ENCODE measurements at regions not wholly inside any gene's neighbourhood (a gene's known extent, or its start where the extent isn't known, plus 50 kb on each side); places are given as distances from the start of the nearest gene placed in this dataset.

DNA sequence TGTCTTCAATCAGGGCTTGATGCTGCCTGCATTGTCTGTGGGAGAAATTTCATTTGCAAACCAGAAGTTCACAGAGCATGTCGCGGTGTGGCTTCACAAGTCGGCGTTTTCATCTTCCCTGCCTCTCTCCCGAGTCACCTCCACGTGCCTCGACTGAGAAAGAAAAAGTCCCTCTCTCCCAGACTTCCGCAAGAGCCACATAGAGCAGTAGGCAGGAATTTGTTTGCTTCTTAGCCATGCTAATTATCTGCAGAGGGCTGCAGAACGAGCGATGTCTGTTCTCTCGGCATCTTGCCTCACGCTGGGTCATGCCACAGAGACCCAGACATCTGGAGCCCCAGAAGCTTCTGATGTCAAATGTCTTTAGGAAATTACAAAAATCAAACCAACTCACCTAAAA lies 272.2 kb downstream of the TCF7L2 start:
- Histone ChIP-seq H3K27me3 (ENCODE audit: control insufficient read depth, insufficient read depth, low read length) (peaks cover 3% of the 10 kb centered on the region), H3K27ac (ENCODE audit: low read length) (no peak overlapping the region), H3K9me3 (ENCODE audit: control insufficient read depth, insufficient read depth, low read depth, low read length) (no peaks in the 10 kb centered on the region), H3K36me3 (ENCODE audit: control insufficient read depth, insufficient read depth, low read length) (no peaks in the 10 kb centered on the region), H3K4me3 (ENCODE audit: low read depth in 2 of 2, low read length in 2 of 2) (no peak overlapping the region), H3K4me1 (ENCODE audit: control insufficient read depth, insufficient read depth, low read length) (no peaks in the 10 kb centered on the region)
- ChIA-PET POLR2A (no interaction called here), CTCF (no interaction called here)
- in situ Hi-C loops (cut with HindIII; ENCODE audit: low pct_unique_long_range_greater_than_20kb, low sequenced_read_pairs) (no loop called here), intact Hi-C loops (cut with micrococcal nuclease; ENCODE audit: unreplicated experiment) (no loop called here)
- no peak for DNase-seq (ENCODE audit: low read depth, low spot score)
- BruUV-seq (replicated peaks) = no TSS peak
- ATAC-seq = no peak
- TF ChIP-seq TCF7L2 (IDR thresholded peaks at IDR 0.05; ENCODE audit: low read depth, low read length) = no peak
- TF ChIP-seq, protein P1, sequence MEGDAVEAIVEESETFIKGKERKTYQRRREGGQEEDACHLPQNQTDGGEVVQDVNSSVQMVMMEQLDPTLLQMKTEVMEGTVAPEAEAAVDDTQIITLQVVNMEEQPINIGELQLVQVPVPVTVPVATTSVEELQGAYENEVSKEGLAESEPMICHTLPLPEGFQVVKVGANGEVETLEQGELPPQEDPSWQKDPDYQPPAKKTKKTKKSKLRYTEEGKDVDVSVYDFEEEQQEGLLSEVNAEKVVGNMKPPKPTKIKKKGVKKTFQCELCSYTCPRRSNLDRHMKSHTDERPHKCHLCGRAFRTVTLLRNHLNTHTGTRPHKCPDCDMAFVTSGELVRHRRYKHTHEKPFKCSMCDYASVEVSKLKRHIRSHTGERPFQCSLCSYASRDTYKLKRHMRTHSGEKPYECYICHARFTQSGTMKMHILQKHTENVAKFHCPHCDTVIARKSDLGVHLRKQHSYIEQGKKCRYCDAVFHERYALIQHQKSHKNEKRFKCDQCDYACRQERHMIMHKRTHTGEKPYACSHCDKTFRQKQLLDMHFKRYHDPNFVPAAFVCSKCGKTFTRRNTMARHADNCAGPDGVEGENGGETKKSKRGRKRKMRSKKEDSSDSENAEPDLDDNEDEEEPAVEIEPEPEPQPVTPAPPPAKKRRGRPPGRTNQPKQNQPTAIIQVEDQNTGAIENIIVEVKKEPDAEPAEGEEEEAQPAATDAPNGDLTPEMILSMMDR (IDR thresholded peaks at IDR 0.05) = no peak
- TF ChIP-seq POLR2AphosphoS5 (IDR thresholded peaks at IDR 0.05; ENCODE audit: low read depth, low read length) = no peak
- TF ChIP-seq SIN3A (IDR thresholded peaks at IDR 0.05; ENCODE audit: borderline replicate concordance, insufficient read depth, low read depth, low read length) = no peak
- TF ChIP-seq, protein P2, sequence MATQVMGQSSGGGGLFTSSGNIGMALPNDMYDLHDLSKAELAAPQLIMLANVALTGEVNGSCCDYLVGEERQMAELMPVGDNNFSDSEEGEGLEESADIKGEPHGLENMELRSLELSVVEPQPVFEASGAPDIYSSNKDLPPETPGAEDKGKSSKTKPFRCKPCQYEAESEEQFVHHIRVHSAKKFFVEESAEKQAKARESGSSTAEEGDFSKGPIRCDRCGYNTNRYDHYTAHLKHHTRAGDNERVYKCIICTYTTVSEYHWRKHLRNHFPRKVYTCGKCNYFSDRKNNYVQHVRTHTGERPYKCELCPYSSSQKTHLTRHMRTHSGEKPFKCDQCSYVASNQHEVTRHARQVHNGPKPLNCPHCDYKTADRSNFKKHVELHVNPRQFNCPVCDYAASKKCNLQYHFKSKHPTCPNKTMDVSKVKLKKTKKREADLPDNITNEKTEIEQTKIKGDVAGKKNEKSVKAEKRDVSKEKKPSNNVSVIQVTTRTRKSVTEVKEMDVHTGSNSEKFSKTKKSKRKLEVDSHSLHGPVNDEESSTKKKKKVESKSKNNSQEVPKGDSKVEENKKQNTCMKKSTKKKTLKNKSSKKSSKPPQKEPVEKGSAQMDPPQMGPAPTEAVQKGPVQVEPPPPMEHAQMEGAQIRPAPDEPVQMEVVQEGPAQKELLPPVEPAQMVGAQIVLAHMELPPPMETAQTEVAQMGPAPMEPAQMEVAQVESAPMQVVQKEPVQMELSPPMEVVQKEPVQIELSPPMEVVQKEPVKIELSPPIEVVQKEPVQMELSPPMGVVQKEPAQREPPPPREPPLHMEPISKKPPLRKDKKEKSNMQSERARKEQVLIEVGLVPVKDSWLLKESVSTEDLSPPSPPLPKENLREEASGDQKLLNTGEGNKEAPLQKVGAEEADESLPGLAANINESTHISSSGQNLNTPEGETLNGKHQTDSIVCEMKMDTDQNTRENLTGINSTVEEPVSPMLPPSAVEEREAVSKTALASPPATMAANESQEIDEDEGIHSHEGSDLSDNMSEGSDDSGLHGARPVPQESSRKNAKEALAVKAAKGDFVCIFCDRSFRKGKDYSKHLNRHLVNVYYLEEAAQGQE (IDR thresholded peaks at IDR 0.05; ENCODE audit: insufficient read depth in 1 of 2, low read depth in 2 of 2, low read length in 1 of 2) = no peak

DNA sequence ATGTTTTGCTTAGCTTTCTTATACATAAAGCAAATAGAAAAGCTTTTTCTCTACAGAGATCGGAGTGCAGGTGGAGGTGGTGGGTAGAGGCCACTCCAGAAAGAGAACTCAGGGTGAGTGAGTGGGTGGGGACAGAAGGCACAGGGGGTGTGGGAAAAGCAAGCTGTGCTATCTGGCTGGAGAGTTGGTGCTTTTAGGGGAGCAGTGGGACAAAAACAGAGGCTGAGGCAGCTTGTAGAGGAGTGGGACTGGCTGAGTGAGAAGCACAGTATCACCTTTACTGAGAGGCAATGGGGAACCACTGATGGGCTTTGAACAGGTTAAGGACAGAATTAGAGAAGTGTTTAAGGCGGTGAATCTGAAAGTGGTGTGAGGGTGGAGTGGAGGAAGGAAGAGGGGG lies 275.3 kb downstream of the TCF7L2 start:
- Histone ChIP-seq H3K36me3 (ENCODE audit: control insufficient read depth, insufficient read depth, low read length) (no peaks in the 10 kb centered on the region), H3K4me1 (ENCODE audit: control insufficient read depth, insufficient read depth, low read length) (no peaks in the 10 kb centered on the region), H3K9me3 (ENCODE audit: control insufficient read depth, insufficient read depth, low read depth, low read length) (no peaks in the 10 kb centered on the region), H3K4me3 (ENCODE audit: low read depth in 2 of 2, low read length in 2 of 2) (no peak overlapping the region), H3K27ac (ENCODE audit: low read length) (no peak overlapping the region), H3K27me3 (ENCODE audit: control insufficient read depth, insufficient read depth, low read length) (peaks cover 3% of the 10 kb centered on the region)
- ChIA-PET POLR2A (no interaction called here), CTCF (no interaction called here)
- in situ Hi-C loops (cut with HindIII; ENCODE audit: low pct_unique_long_range_greater_than_20kb, low sequenced_read_pairs) = no loop called here
- TF ChIP-seq POLR2AphosphoS5 (IDR thresholded peaks at IDR 0.05; ENCODE audit: low read depth, low read length) = no peak
- TF ChIP-seq, protein P1 (IDR thresholded peaks at IDR 0.05) = no peak
- no peak for TF ChIP-seq TCF7L2 (IDR thresholded peaks at IDR 0.05; ENCODE audit: low read depth, low read length)
- TF ChIP-seq, protein P2 (IDR thresholded peaks at IDR 0.05; ENCODE audit: insufficient read depth in 1 of 2, low read depth in 2 of 2, low read length in 1 of 2) = no peak
- no peak for TF ChIP-seq SIN3A (IDR thresholded peaks at IDR 0.05; ENCODE audit: borderline replicate concordance, insufficient read depth, low read depth, low read length)
- DNase-seq (ENCODE audit: low read depth, low spot score) = no peak
- no TSS peak for BruUV-seq (replicated peaks)
- intact Hi-C loops (cut with micrococcal nuclease; ENCODE audit: unreplicated experiment) = no loop called here
- ATAC-seq = no peak
